Karpas-422 (cell line): ENCODE measurements at regions not wholly inside any gene's neighbourhood (a gene's known extent, or its start where the extent isn't known, plus 50 kb on each side); places are given as distances from the start of the nearest gene placed in this dataset.

Source experiments
- DNase-seq: peaks from one replicate; pipeline ENCODE4 v3.0.0-alpha.2; 2015
- H2AFZ ChIP-seq: fragments of 200-600 bp; sonication (generic); 2 replicates; pipeline ENCODE4 v1.6.1; 2014; ENCODE audit warnings: antibody characterized with exemption, low read length, mixed read lengths
- H3K27ac ChIP-seq: fragments of 200-600 bp; sonication (generic); 2 replicates; pipeline ENCODE4 v1.5.1; 2014; ENCODE audit warnings: mild to moderate bottlenecking, low read length, moderate library complexity
- H3K27me3 ChIP-seq: fragments of 200-600 bp; sonication (generic); 2 replicates; pipeline ENCODE4 v1.6.1; 2014; ENCODE audit warnings: low read length, mixed read lengths
- H3K36me3 ChIP-seq: fragments of 200-600 bp; sonication (generic); 2 replicates; pipeline ENCODE4 v1.6.1; 2014; ENCODE audit warnings: low read length, mixed read lengths; ENCODE audit not compliant: insufficient read depth
- H3K4me1 ChIP-seq: fragments of 200-600 bp; sonication (generic); 2 replicates; pipeline ENCODE4 v1.6.1; 2014; ENCODE audit warnings: mild to moderate bottlenecking, low read length, mixed read lengths
- H3K4me2 ChIP-seq: fragments of 200-600 bp; sonication (generic); 2 replicates; pipeline ENCODE4 v1.6.1; 2014; ENCODE audit warnings: low read length, low read depth, mild to moderate bottlenecking; ENCODE audit not compliant: poor library complexity, severe bottlenecking
- H3K4me3 ChIP-seq: fragments of 200-600 bp; sonication (generic); 2 replicates; pipeline ENCODE4 v1.5.1; 2014; ENCODE audit warnings: mild to moderate bottlenecking, antibody characterized with exemption, low read length, mixed read lengths
- H3K79me2 ChIP-seq: fragments of 200-600 bp; sonication (generic); 2 replicates; pipeline ENCODE4 v1.6.1; 2014; ENCODE audit warnings: mild to moderate bottlenecking, low read length, mixed read lengths
- H3K9ac ChIP-seq: fragments of 200-600 bp; sonication (generic); 2 replicates; pipeline ENCODE4 v1.6.0; 2014; ENCODE audit warnings: low read length
- H3K9me2 ChIP-seq: fragments of 200-600 bp; sonication (generic), shearing (Covaris generic); replicated peaks from 2 replicates; pipeline ENCODE4 v1.6.0; 2014; ENCODE audit warnings: mild to moderate bottlenecking, low read length, moderate library complexity; ENCODE audit not compliant: insufficient read depth
- H3K9me3 ChIP-seq: fragments of 300-700, 200-600 bp; sonication (generic); 2 replicates; pipeline ENCODE4 v1.6.1; 2014; ENCODE audit warnings: low read length, mixed read lengths
- H4K20me1 ChIP-seq: fragments of 200-600 bp; sonication (generic); 2 replicates; pipeline ENCODE4 v1.6.1; 2014; ENCODE audit warnings: mild to moderate bottlenecking, antibody characterized with exemption, low read length, low read depth; ENCODE audit not compliant: insufficient read depth

- Histone ChIP-seq H3K4me2 (no peak overlapping the region), H3K27me3 (no peaks in the 10 kb centered on the region), H3K4me1 (no peaks in the 10 kb centered on the region), H3K9me2 (no peaks in the 10 kb centered on the region), H3K79me2 (no peaks in the 10 kb centered on the region), H2AFZ (no peak overlapping the region), H3K36me3 (no peaks in the 10 kb centered on the region), H3K4me3 (no peak overlapping the region), H3K9ac (no peak overlapping the region), H3K27ac (no peak overlapping the region), H3K9me3 (no peaks in the 10 kb centered on the region), H4K20me1 (no peaks in the 10 kb centered on the region)
- no peak for DNase-seq
Measured at GRCh38 chr15:62770111-62770660, 272.4 kb upstream of the TPM1 start.

GRCh38 chr15:62770752-62771151 lies 271.8 kb upstream of the TPM1 start:
- Histone ChIP-seq H3K9me3 (no peaks in the 10 kb centered on the region), H3K27ac (no peak overlapping the region), H4K20me1 (no peaks in the 10 kb centered on the region), H3K4me2 (no peak overlapping the region), H3K79me2 (no peaks in the 10 kb centered on the region), H3K4me1 (no peaks in the 10 kb centered on the region), H3K4me3 (no peak overlapping the region), H2AFZ (no peak overlapping the region), H3K9ac (no peak overlapping the region), H3K9me2 (no peaks in the 10 kb centered on the region), H3K36me3 (no peaks in the 10 kb centered on the region), H3K27me3 (no peaks in the 10 kb centered on the region)
- DNase-seq: no peak

- no peak for DNase-seq
- no peak overlapping the region for H3K9ac ChIP-seq
- no peak overlapping the region for H3K27ac ChIP-seq
- no peaks in the 10 kb centered on the region for H4K20me1 ChIP-seq
- no peaks in the 10 kb centered on the region for H3K36me3 ChIP-seq
- no peaks in the 10 kb centered on the region for H3K79me2 ChIP-seq
- H3K4me1 ChIP-seq: no peaks in the 10 kb centered on the region
- no peaks in the 10 kb centered on the region for H3K27me3 ChIP-seq
- no peak overlapping the region for H3K4me3 ChIP-seq
- no peaks in the 10 kb centered on the region for H3K9me2 ChIP-seq
- H3K4me2 ChIP-seq: no peak overlapping the region
- H2AFZ ChIP-seq: no peak overlapping the region
- H3K9me3 ChIP-seq: no peaks in the 10 kb centered on the region
Measured at GRCh38 chr15:62771234-62771633, 271.3 kb upstream of the TPM1 start.

- Histone ChIP-seq H3K36me3 (no peaks in the 10 kb centered on the region), H3K79me2 (no peaks in the 10 kb centered on the region), H3K27me3 (no peaks in the 10 kb centered on the region), H2AFZ (no peak overlapping the region), H3K4me3 (no peak overlapping the region), H3K4me2 (no peak overlapping the region), H3K9me3 (no peaks in the 10 kb centered on the region), H3K27ac (no peak overlapping the region), H3K9me2 (no peaks in the 10 kb centered on the region), H3K4me1 (no peaks in the 10 kb centered on the region), H3K9ac (no peak overlapping the region), H4K20me1 (no peaks in the 10 kb centered on the region)
- DNase-seq: no peak
Measured at GRCh38 chr15:62773369-62774165, 269.0 kb upstream of the TPM1 start.

- Histone ChIP-seq H3K79me2 (no peaks in the 10 kb centered on the region), H3K9me3 (no peaks in the 10 kb centered on the region), H3K4me1 (no peaks in the 10 kb centered on the region), H3K9me2 (no peaks in the 10 kb centered on the region), H3K27me3 (no peaks in the 10 kb centered on the region), H3K9ac (no peak overlapping the region), H2AFZ (no peak overlapping the region), H4K20me1 (no peaks in the 10 kb centered on the region), H3K4me2 (no peak overlapping the region), H3K4me3 (no peak overlapping the region), H3K36me3 (no peaks in the 10 kb centered on the region), H3K27ac (no peak overlapping the region)
- DNase-seq: no peak
Measured at GRCh38 chr15:62775932-62776331, 266.6 kb upstream of the TPM1 start.

GRCh38 chr15:62777671-62778070 lies 264.9 kb upstream of the TPM1 start:
- no peak for DNase-seq
- Histone ChIP-seq H3K4me3 (no peak overlapping the region), H3K9me3 (no peaks in the 10 kb centered on the region), H3K4me1 (no peaks in the 10 kb centered on the region), H4K20me1 (no peaks in the 10 kb centered on the region), H2AFZ (no peak overlapping the region), H3K27me3 (no peaks in the 10 kb centered on the region), H3K4me2 (no peak overlapping the region), H3K36me3 (no peaks in the 10 kb centered on the region), H3K9me2 (no peaks in the 10 kb centered on the region), H3K79me2 (no peaks in the 10 kb centered on the region), H3K9ac (no peak overlapping the region), H3K27ac (no peak overlapping the region)

GRCh38 chr15:62779036-62779770 lies 263.3 kb upstream of the TPM1 start:
- Histone ChIP-seq H3K27me3 (no peaks in the 10 kb centered on the region), H3K9me2 (no peaks in the 10 kb centered on the region), H3K9me3 (no peaks in the 10 kb centered on the region), H4K20me1 (no peaks in the 10 kb centered on the region), H3K36me3 (no peaks in the 10 kb centered on the region), H3K4me3 (no peak overlapping the region), H3K9ac (no peak overlapping the region), H3K4me1 (no peaks in the 10 kb centered on the region), H2AFZ (no peak overlapping the region), H3K27ac (no peak overlapping the region), H3K4me2 (no peak overlapping the region), H3K79me2 (no peaks in the 10 kb centered on the region)
- no peak for DNase-seq

- no peak overlapping the region for H3K4me3 ChIP-seq
- H2AFZ ChIP-seq: no peak overlapping the region
- H3K27me3 ChIP-seq: no peaks in the 10 kb centered on the region
- no peaks in the 10 kb centered on the region for H3K9me3 ChIP-seq
- H3K79me2 ChIP-seq: no peaks in the 10 kb centered on the region
- H4K20me1 ChIP-seq: no peaks in the 10 kb centered on the region
- H3K27ac ChIP-seq: no peak overlapping the region
- H3K9me2 ChIP-seq: no peaks in the 10 kb centered on the region
- no peaks in the 10 kb centered on the region for H3K36me3 ChIP-seq
- no peaks in the 10 kb centered on the region for H3K4me1 ChIP-seq
- H3K9ac ChIP-seq: no peak overlapping the region
- no peak overlapping the region for H3K4me2 ChIP-seq
- no peak for DNase-seq
Measured at GRCh38 chr15:62779899-62780298, 262.6 kb upstream of the TPM1 start.
